Activated CD8-positive, alpha-beta T cell treated with anti-CD3 and anti-CD28 coated beads for 36 hours (primary cell): ENCODE measurements at regions not wholly inside any gene's neighbourhood (a gene's known extent, or its start where the extent isn't known, plus 50 kb on each side); places are given as distances from the start of the nearest gene placed in this dataset.

Experiments
- ATAC-seq: fragments of 200-7000 bp; cut with Tn5 transposase; one replicate; pipeline ENCODE4 v1.10.0; 2021; ENCODE audit warnings: mild to moderate bottlenecking, moderate library complexity
- CTCF ChIA-PET: fragments of 350-600 bp; sonication (Branson Sonifier 250); formaldehyde crosslinking; loops from one replicate; lab custom pipeline; 2021; ENCODE audit warnings: antibody characterized with exemption; lab: Charles Lee
- POLR2A ChIA-PET: fragments of 350-600 bp; sonication (Branson Sonifier 250); formaldehyde crosslinking; loops from one replicate; lab custom pipeline; 2021; ENCODE audit warnings: antibody characterized with exemption; lab: Charles Lee
- DNase-seq: peaks from one replicate; pipeline ENCODE4 v3.0.0-alpha.2; 2020
- H3K27ac Mint-ChIP-seq: one replicate; pipeline ENCODE4 v1.8.0; 2021; ENCODE audit warnings: mild to moderate bottlenecking, mixed read lengths
- H3K27me3 Mint-ChIP-seq: one replicate; pipeline ENCODE4 v1.8.0; 2021; ENCODE audit warnings: mixed read lengths
- H3K36me3 Mint-ChIP-seq: one replicate; pipeline ENCODE4 v1.8.0; 2021; ENCODE audit warnings: low read depth, mixed read lengths
- H3K4me1 Mint-ChIP-seq: one replicate; pipeline ENCODE4 v1.8.0; 2021; ENCODE audit warnings: low read depth, mixed read lengths
- H3K4me3 Mint-ChIP-seq: one replicate; pipeline ENCODE4 v1.8.0; 2021; ENCODE audit warnings: mild to moderate bottlenecking, moderate library complexity, mixed read lengths
- H3K9me3 Mint-ChIP-seq: one replicate; pipeline ENCODE4 v1.8.0; 2021; ENCODE audit warnings: mixed read lengths
- CTCF ChIP-seq: fragments of 200-600 bp; IDR thresholded peaks from one replicate; pipeline ENCODE4 v1.8.0; 2022; ENCODE audit warnings: antibody characterized with exemption, mild to moderate bottlenecking
- intact Hi-C: fragments of 100-400 bp; cut with micrococcal nuclease; formaldehyde crosslinking; loops from one replicate; pipeline ENCODE4 v1.10.0; 2022

GRCh38 chr13:63595811-63596210 lies 2180.2 kb upstream of the PCDH20 start:
- ChIA-PET CTCF (no interaction called here), POLR2A (no interaction called here)
- intact Hi-C loops, result no loop called here
- H3K4me1 Mint-ChIP-seq, result no peaks in the 10 kb centered on the region
- DNase-seq (no peak), ATAC-seq (no peak)
- no peak overlapping the region for H3K4me3 Mint-ChIP-seq
- H3K9me3 Mint-ChIP-seq, result peaks cover 8% of the 10 kb centered on the region
- no peaks in the 10 kb centered on the region for H3K27me3 Mint-ChIP-seq
- H3K27ac Mint-ChIP-seq, result no peak overlapping the region
- H3K36me3 Mint-ChIP-seq, result no peaks in the 10 kb centered on the region
- no peak for TF ChIP-seq CTCF

- no peak for ATAC-seq
- CTCF ChIA-PET, result no interaction called here
- H3K4me3 Mint-ChIP-seq, result no peak overlapping the region
- no peaks in the 10 kb centered on the region for H3K27me3 Mint-ChIP-seq
- POLR2A ChIA-PET, result no interaction called here
- no peak for DNase-seq
- H3K4me1 Mint-ChIP-seq, result no peaks in the 10 kb centered on the region
- H3K9me3 Mint-ChIP-seq, result peaks cover 16% of the 10 kb centered on the region
- H3K27ac Mint-ChIP-seq, result no peak overlapping the region
- H3K36me3 Mint-ChIP-seq, result no peaks in the 10 kb centered on the region
- no peak for TF ChIP-seq CTCF
- intact Hi-C loops, result no loop called here
These were observed 2170.8 kb upstream of the PCDH20 start for GRCh38 chr13:63586467-63586866.

- no peak for TF ChIP-seq CTCF
- Mint-ChIP-seq H3K36me3 (no peaks in the 10 kb centered on the region), H3K27ac (no peak overlapping the region), H3K4me1 (no peaks in the 10 kb centered on the region), H3K27me3 (no peaks in the 10 kb centered on the region), H3K9me3 (peaks cover 26% of the 10 kb centered on the region), H3K4me3 (no peak overlapping the region)
- intact Hi-C loops, result no loop called here
- DNase-seq (no peak), ATAC-seq (no peak)
- POLR2A ChIA-PET, result no interaction called here
- CTCF ChIA-PET, result no interaction called here
These were observed 2163.1 kb upstream of the PCDH20 start for GRCh38 chr13:63578796-63579195.

- TF ChIP-seq CTCF, result no peak
- CTCF ChIA-PET, result no interaction called here
- intact Hi-C loops, result no loop called here
- ATAC-seq (no peak), DNase-seq (no peak)
- H3K27ac Mint-ChIP-seq, result no peak overlapping the region
- no peak overlapping the region for H3K4me3 Mint-ChIP-seq
- H3K4me1 Mint-ChIP-seq, result no peaks in the 10 kb centered on the region
- H3K27me3 Mint-ChIP-seq, result no peaks in the 10 kb centered on the region
- POLR2A ChIA-PET, result no interaction called here
- H3K9me3 Mint-ChIP-seq, result peaks cover 3% of the 10 kb centered on the region
- H3K36me3 Mint-ChIP-seq, result no peaks in the 10 kb centered on the region
These were observed 2151.4 kb upstream of the PCDH20 start for GRCh38 chr13:63567031-63567430.

- ChIA-PET POLR2A (no interaction called here), CTCF (no interaction called here)
- H3K9me3 Mint-ChIP-seq, result peaks cover 6% of the 10 kb centered on the region
- no peak overlapping the region for H3K4me3 Mint-ChIP-seq
- no peaks in the 10 kb centered on the region for H3K36me3 Mint-ChIP-seq
- TF ChIP-seq CTCF, result no peak
- DNase-seq (no peak), ATAC-seq (no peak)
- H3K27ac Mint-ChIP-seq, result no peak overlapping the region
- no peaks in the 10 kb centered on the region for H3K4me1 Mint-ChIP-seq
- intact Hi-C loops, result no loop called here
- no peaks in the 10 kb centered on the region for H3K27me3 Mint-ChIP-seq
These were observed 2138.5 kb upstream of the PCDH20 start for GRCh38 chr13:63554157-63554556.
